Thyroid gland (tissue), 4 donors: ENCODE measurements at regions not wholly inside any gene's neighbourhood (a gene's known extent, or its start where the extent isn't known, plus 50 kb on each side); places are given as distances from the start of the nearest gene placed in this dataset.

Experiments used
- DNase-seq, 2 donors: peaks; one replicate each; pipeline ENCODE4 v3.0.0-alpha.2; 2019
- H3K27ac ChIP-seq, 3 donors: fragments of 200-600 bp; sonication (generic); 1 replicate in 2 of 3; 2 replicates in 1 of 3; pipeline ENCODE4 v1.5.1; 2016 to 2019; ENCODE audit warnings: mild to moderate bottlenecking in 1 of 3, moderate library complexity in 1 of 3
- H3K27me3 ChIP-seq: fragments of 200-600 bp; sonication (generic); one replicate; pipeline ENCODE4 v1.5.1; 2019
- H3K36me3 ChIP-seq, 2 donors: fragments of 200-600 bp; sonication (generic); one replicate each; pipeline ENCODE4 v1.5.1; 2016 to 2019
- H3K4me1 ChIP-seq, 2 donors: fragments of 200-600 bp; sonication (generic); one replicate each; pipeline ENCODE4 v1.5.1; 2017 to 2019
- H3K4me3 ChIP-seq, 3 donors: fragments of 200-600 bp; sonication (generic); replicated peaks in 1 of 3; 1 replicate in 2 of 3; 2 replicates in 1 of 3; pipeline ENCODE4 v1.5.1; 2016; ENCODE audit warnings: mild to moderate bottlenecking in 1 of 3
- H3K9me3 ChIP-seq: fragments of 200-600 bp; sonication (generic); one replicate; pipeline ENCODE4 v1.5.1; 2017
- CTCF ChIP-seq, 6 experiments: fragments of 200-600 bp in 3 of 6; fragments of 450-650 bp in 3 of 6; sonication (generic) in 3 of 6; IDR thresholded peaks; one replicate each; pipeline ENCODE4 v1.5.1; 2016 to 2019; ENCODE audit warnings: antibody characterized with exemption in 6 of 6, mild to moderate bottlenecking in 2 of 6, inconsistent platforms in 1 of 6, moderate library complexity in 1 of 6
- POLR2A ChIP-seq, 2 donors: fragments of 450-650 bp; IDR thresholded peaks; one replicate each; pipeline ENCODE4 v1.6.1; 2017; ENCODE audit warnings: antibody characterized with exemption in 2 of 2, mild to moderate bottlenecking in 2 of 2, moderate library complexity in 1 of 2
- WGBS, 2 donors: methylation state at CpG; one replicate each; pipeline ENCODE4 v1.1.5; 2017; 5-methylcytosine and 5-hydroxymethylcytosine counted together
- intact Hi-C: fragments of 100-400 bp; cut with DNase I; formaldehyde crosslinking; loops from one replicate; pipeline ENCODE4 v1.15.1; 2023

- intact Hi-C loops: no loop called here
- 23 to 48% methylated on average over 1 of the region's 1 CpG for WGBS, 2 donors
- TF ChIP-seq CTCF (IDR thresholded peaks at IDR 0.05): no peak
- no peak for TF ChIP-seq POLR2A (IDR thresholded peaks at IDR 0.05)
Measured at GRCh38 chr2:57615855-57616556, 430.6 kb upstream of the VRK2 start.

GRCh38 chr2:57617318-57617717 lies 429.3 kb upstream of the VRK2 start:
- intact Hi-C loops: no loop called here
- DNase-seq: no peak

More at GRCh38 chr2:57615855-57616556, 430.6 kb upstream of the VRK2 start:
- no peaks in the 10 kb centered on the region for H3K27me3 ChIP-seq
- no peaks in the 10 kb centered on the region for H3K36me3 ChIP-seq
- no peak for DNase-seq
- no peaks in the 10 kb centered on the region for H3K4me1 ChIP-seq
- no peak overlapping the region for H3K4me3 ChIP-seq
- H3K9me3 ChIP-seq: no peaks in the 10 kb centered on the region
- no peak overlapping the region for H3K27ac ChIP-seq

GRCh38 chr2:57621122-57621663 lies 425.4 kb upstream of the VRK2 start:
- TF ChIP-seq POLR2A (IDR thresholded peaks at IDR 0.05) (no peak), CTCF (IDR thresholded peaks at IDR 0.05) (no peak)
- DNase-seq: no peak
- Histone ChIP-seq H3K9me3 (no peaks in the 10 kb centered on the region), H3K4me1 (no peaks in the 10 kb centered on the region), H3K4me3 (no peak overlapping the region), H3K36me3 (no peaks in the 10 kb centered on the region), H3K27ac (no peak overlapping the region), H3K27me3 (no peaks in the 10 kb centered on the region)
- intact Hi-C loops: no loop called here
- WGBS, 2 donors: 65 to 67% methylated on average over 2 of the region's 2 CpGs

More at GRCh38 chr2:57617318-57617717, 429.3 kb upstream of the VRK2 start:
- Histone ChIP-seq H3K27me3 (no peaks in the 10 kb centered on the region), H3K4me1 (no peaks in the 10 kb centered on the region), H3K4me3 (no peak overlapping the region), H3K36me3 (no peaks in the 10 kb centered on the region), H3K27ac (no peak overlapping the region), H3K9me3 (no peaks in the 10 kb centered on the region)
- WGBS, 2 donors: 50 to 75% methylated on average over 3 of the region's 3 CpGs
- TF ChIP-seq CTCF (IDR thresholded peaks at IDR 0.05): no peak
- TF ChIP-seq POLR2A (IDR thresholded peaks at IDR 0.05): no peak

DNA sequence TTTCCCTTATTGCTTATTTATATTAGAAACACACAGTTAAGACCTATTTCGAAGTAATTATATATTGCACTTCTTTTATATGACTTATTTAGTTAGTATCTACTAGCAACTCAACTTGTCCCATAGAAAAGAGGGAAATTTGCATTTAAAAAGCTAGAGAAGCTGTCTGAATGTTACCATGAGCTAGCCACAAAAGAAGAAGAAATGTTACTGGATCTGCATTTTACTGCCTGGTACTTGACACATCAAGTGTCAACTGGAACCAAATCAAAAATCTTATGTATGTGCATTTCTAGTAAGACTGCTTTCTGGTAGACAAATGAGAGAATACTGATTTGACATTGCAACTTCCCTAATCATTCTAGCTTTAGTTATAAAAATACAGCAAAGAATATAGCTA lies 424.6 kb upstream of the VRK2 start:
- Histone ChIP-seq H3K27ac (no peak overlapping the region), H3K4me3 (no peak overlapping the region), H3K9me3 (no peaks in the 10 kb centered on the region), H3K36me3 (no peaks in the 10 kb centered on the region), H3K27me3 (no peaks in the 10 kb centered on the region), H3K4me1 (no peaks in the 10 kb centered on the region)
- 72 to 76% methylated on average over 1 of the region's 1 CpG for WGBS, 2 donors
- DNase-seq: no peak
- intact Hi-C loops: no loop called here
- no peak for TF ChIP-seq CTCF (IDR thresholded peaks at IDR 0.05)
- no peak for TF ChIP-seq POLR2A (IDR thresholded peaks at IDR 0.05)

DNA sequence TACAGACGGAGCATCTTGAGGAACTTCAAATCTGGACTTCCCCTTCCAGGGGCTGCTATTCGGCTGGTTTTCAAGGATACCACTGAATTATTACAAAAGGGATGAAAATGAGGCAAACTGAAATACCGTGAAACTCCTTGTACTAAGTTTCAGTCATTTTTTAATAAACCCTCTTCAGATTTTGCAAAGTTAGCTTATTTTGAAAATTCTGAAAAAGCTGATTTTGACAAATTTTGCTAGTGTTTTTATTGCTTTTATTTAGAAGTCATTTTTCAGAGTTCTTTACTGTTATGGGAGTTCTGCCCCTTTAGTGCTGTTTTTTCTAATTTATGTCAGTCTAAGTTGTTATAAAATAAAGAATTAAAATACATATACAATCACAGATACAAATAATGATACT lies 390.4 kb upstream of the VRK2 start:
- Histone ChIP-seq H3K27me3 (no peaks in the 10 kb centered on the region), H3K4me1 (no peaks in the 10 kb centered on the region), H3K4me3 (no peak overlapping the region), H3K36me3 (no peaks in the 10 kb centered on the region), H3K27ac (no peak overlapping the region), H3K9me3 (no peaks in the 10 kb centered on the region)
- intact Hi-C loops: no loop called here
- DNase-seq: no peak
- WGBS, 2 donors: 90% methylated on average over 3 of the region's 3 CpGs
- TF ChIP-seq CTCF (IDR thresholded peaks at IDR 0.05): no peak
- TF ChIP-seq POLR2A (IDR thresholded peaks at IDR 0.05): no peak
